Endodermal cell (in vitro differentiated cells): ENCODE measurements at regions not wholly inside any gene's neighbourhood (a gene's known extent, or its start where the extent isn't known, plus 50 kb on each side); places are given as distances from the start of the nearest gene placed in this dataset.

ENCODE experiments used
- DNase-seq: peaks from one replicate; pipeline ENCODE4 v3.0.0-alpha.2; 2017
- H3K27ac ChIP-seq: 2 replicates; pipeline ENCODE4 v1.5.1; 2013; ENCODE audit warnings: mild to moderate bottlenecking, low read depth, low read length, moderate library complexity
- H3K27me3 ChIP-seq: 2 replicates; pipeline ENCODE4 v1.6.1; 2013; ENCODE audit warnings: mild to moderate bottlenecking, low read length, moderate library complexity; ENCODE audit not compliant: insufficient read depth, control insufficient read depth, poor library complexity, severe bottlenecking
- H3K36me3 ChIP-seq: 2 replicates; pipeline ENCODE4 v1.7.0; 2013; ENCODE audit warnings: mild to moderate bottlenecking, low read length, moderate library complexity; ENCODE audit not compliant: control insufficient read depth, insufficient read depth
- H3K4me1 ChIP-seq: one replicate; pipeline ENCODE4 v1.7.0; 2013; ENCODE audit warnings: low read length; ENCODE audit not compliant: control insufficient read depth, insufficient read depth
- H3K4me3 ChIP-seq: 2 replicates; pipeline ENCODE4 v1.5.1; 2013; ENCODE audit warnings: mild to moderate bottlenecking, low read length, moderate library complexity
- H3K9ac ChIP-seq: 2 replicates; pipeline ENCODE4 v1.6.1; 2013; ENCODE audit warnings: mild to moderate bottlenecking, low read length, moderate library complexity; ENCODE audit not compliant: poor library complexity, severe bottlenecking; ENCODE audit errors: extremely low read depth
- H3K9me3 ChIP-seq: 2 replicates; pipeline ENCODE4 v1.6.1; 2013; ENCODE audit warnings: mild to moderate bottlenecking, low read length, moderate library complexity; ENCODE audit not compliant: control insufficient read depth
- H3K27ac Mint-ChIP-seq: 2 replicates; pipeline ENCODE4 v1.8.0; 2020; ENCODE audit warnings: mixed read lengths
- H3K27me3 Mint-ChIP-seq: 2 replicates; pipeline ENCODE4 v1.8.0; 2021; ENCODE audit warnings: mild to moderate bottlenecking, mixed read lengths; ENCODE audit not compliant: insufficient read depth
- H3K36me3 Mint-ChIP-seq: 2 replicates; pipeline ENCODE4 v1.8.0; 2020; ENCODE audit warnings: low read depth, mixed read lengths
- H3K4me1 Mint-ChIP-seq: 2 replicates; pipeline ENCODE4 v1.8.0; 2020; ENCODE audit warnings: mixed read lengths
- H3K4me3 Mint-ChIP-seq: 2 replicates; pipeline ENCODE4 v1.8.0; 2020; ENCODE audit warnings: mild to moderate bottlenecking, moderate library complexity, mixed read lengths
- H3K9me3 Mint-ChIP-seq: 2 replicates; pipeline ENCODE4 v1.8.0; 2020; ENCODE audit warnings: mild to moderate bottlenecking, mixed read lengths
- CTCF ChIP-seq: fragments of 200-600 bp; sonication (generic); conservative IDR thresholded peaks from 2 replicates; pipeline ENCODE4 v1.5.0; 2021; ENCODE audit warnings: antibody characterized with exemption, mild to moderate bottlenecking
- WGBS, 2 experiments: methylation state at CpG; one replicate each; pipeline versions ENCODE4 v1.1.5 to v1.1.7; 2013; ENCODE audit warnings: missing lambda C conversion rate in 2 of 2, mixed read lengths in 1 of 2; ENCODE audit not compliant: insufficient coverage in 1 of 2, insufficient read length in 1 of 2; 5-methylcytosine and 5-hydroxymethylcytosine counted together

- no peak overlapping the region for H3K9ac ChIP-seq
- H3K9me3 ChIP-seq = peaks cover 31% of the 10 kb centered on the region
- Mint-ChIP-seq H3K27ac (no peak overlapping the region), H3K27me3 (peaks cover 34% of the 10 kb centered on the region), H3K36me3 (peaks cover 4% of the 10 kb centered on the region), H3K4me1 (no peaks in the 10 kb centered on the region), H3K4me3 (no peak overlapping the region), H3K9me3 (peaks cover 25% of the 10 kb centered on the region)
- no peaks in the 10 kb centered on the region for H3K36me3 ChIP-seq
- H3K4me3 ChIP-seq = no peak overlapping the region
- no peak for TF ChIP-seq CTCF
- H3K27ac ChIP-seq = no peak overlapping the region
- H3K27me3 ChIP-seq = peaks cover 19% of the 10 kb centered on the region
- 64% methylated on average over 2 of the region's 2 CpGs; no CpG with 5 or more reads in 1 of the 2 experiments for WGBS, 2 experiments
- no peak for DNase-seq
- H3K4me1 ChIP-seq = no peaks in the 10 kb centered on the region
Measured at GRCh38 chr11:90747057-90747456, 524.2 kb upstream of the CHORDC1 start.

GRCh38 chr11:90744169-90744568 lies 521.3 kb upstream of the CHORDC1 start:
- no peak overlapping the region for H3K9ac ChIP-seq
- Mint-ChIP-seq H3K27ac (no peak overlapping the region), H3K4me3 (no peak overlapping the region), H3K36me3 (peaks cover 4% of the 10 kb centered on the region), H3K4me1 (no peaks in the 10 kb centered on the region), H3K27me3 (peaks cover 41% of the 10 kb centered on the region), H3K9me3 (peaks cover 25% of the 10 kb centered on the region)
- H3K36me3 ChIP-seq = no peaks in the 10 kb centered on the region
- TF ChIP-seq CTCF = no peak
- no peak overlapping the region for H3K4me3 ChIP-seq
- H3K27ac ChIP-seq = no peak overlapping the region
- 100% methylated on average over 1 of the region's 1 CpG; no CpG with 5 or more reads in 1 of the 2 experiments for WGBS, 2 experiments
- no peak for DNase-seq
- H3K27me3 ChIP-seq = peaks cover 31% of the 10 kb centered on the region
- peaks cover 33% of the 10 kb centered on the region for H3K9me3 ChIP-seq
- H3K4me1 ChIP-seq = no peaks in the 10 kb centered on the region

GRCh38 chr11:90738799-90739198 lies 516.0 kb upstream of the CHORDC1 start:
- H3K36me3 ChIP-seq = no peaks in the 10 kb centered on the region
- no peak overlapping the region for H3K4me3 Mint-ChIP-seq
- H3K4me1 Mint-ChIP-seq = peaks cover 10% of the 10 kb centered on the region
- no peaks in the 10 kb centered on the region for H3K4me1 ChIP-seq
- no peak overlapping the region for H3K27ac Mint-ChIP-seq
- no peak overlapping the region for H3K27ac ChIP-seq
- H3K36me3 Mint-ChIP-seq = no peaks in the 10 kb centered on the region
- peaks cover 11% of the 10 kb centered on the region for H3K9me3 ChIP-seq
- peaks cover 76% of the 10 kb centered on the region for H3K27me3 ChIP-seq
- H3K9me3 Mint-ChIP-seq = peaks cover 1% of the 10 kb centered on the region
- no peak overlapping the region for H3K4me3 ChIP-seq
- no peak for TF ChIP-seq CTCF
- no peak for DNase-seq
- H3K9ac ChIP-seq = no peak overlapping the region
- WGBS, 2 experiments = 80% methylated on average over 1 of the region's 1 CpG; no CpG with 5 or more reads in 1 of the 2 experiments
- peaks cover 69% of the 10 kb centered on the region for H3K27me3 Mint-ChIP-seq
